NB4 (cell line): ENCODE measurements at regions not wholly inside any gene's neighbourhood (a gene's known extent, or its start where the extent isn't known, plus 50 kb on each side); places are given as distances from the start of the nearest gene placed in this dataset.

ENCODE experiments used
- DNase-seq: peaks from one replicate; pipeline ENCODE4 v3.0.0; 2010; ENCODE audit warnings: low read depth
- H3K4me3 ChIP-seq: one replicate; pipeline ENCODE4 v1.5.1; 2011; ENCODE audit warnings: mild to moderate bottlenecking, low read depth, low read length, moderate library complexity
- CTCF ChIP-seq: IDR thresholded peaks from one replicate; pipeline ENCODE4 v1.5.1; 2012; ENCODE audit warnings: low read depth, low read length
- MAX ChIP-seq: IDR thresholded peaks from 2 replicates; pipeline ENCODE4 v1.6.1; 2011; ENCODE audit warnings: low read depth, low read length
- MYC ChIP-seq: IDR thresholded peaks from 2 replicates; pipeline ENCODE4 v1.6.1; 2011; ENCODE audit warnings: low read depth, low read length
- POLR2A ChIP-seq: IDR thresholded peaks from 2 replicates; pipeline ENCODE4 v1.6.1; 2011; ENCODE audit warnings: mild to moderate bottlenecking; ENCODE audit not compliant: insufficient read length; ENCODE audit errors: extremely low read depth

GRCh38 chr5:118657576-118657975 is 330.8 kb downstream of the DTWD2 start:
- TF ChIP-seq MAX (no peak), CTCF (no peak)
- DNase-seq, result no peak
- H3K4me3 ChIP-seq, result no peak overlapping the region

- DNase-seq, result no peak
Measured at GRCh38 chr5:118653872-118654271, 334.5 kb downstream of the DTWD2 start.

GRCh38 chr5:118653183-118653582 is 335.2 kb downstream of the DTWD2 start:
- TF ChIP-seq MYC (no peak), MAX (no peak), CTCF (no peak), POLR2A (no peak)
- DNase-seq, result no peak

More at GRCh38 chr5:118653872-118654271, 334.5 kb downstream of the DTWD2 start:
- no peak overlapping the region for H3K4me3 ChIP-seq
- TF ChIP-seq MAX, result no peak
- no peak for TF ChIP-seq POLR2A
- TF ChIP-seq CTCF, result no peak
- no peak for TF ChIP-seq MYC

GRCh38 chr5:118651002-118651401 is 337.3 kb downstream of the DTWD2 start:
- no peak overlapping the region for H3K4me3 ChIP-seq
- no peak for DNase-seq
- TF ChIP-seq MYC, result no peak
- no peak for TF ChIP-seq MAX
- TF ChIP-seq CTCF, result no peak
- no peak for TF ChIP-seq POLR2A

More at GRCh38 chr5:118653183-118653582, 335.2 kb downstream of the DTWD2 start:
- no peak overlapping the region for H3K4me3 ChIP-seq

- no peak for DNase-seq
- no peak overlapping the region for H3K4me3 ChIP-seq
- TF ChIP-seq MAX (no peak), CTCF (no peak), MYC (no peak), POLR2A (no peak)
Measured at GRCh38 chr5:118647587-118647986, 340.8 kb downstream of the DTWD2 start.

GRCh38 chr5:118646917-118647316 is 341.4 kb downstream of the DTWD2 start:
- TF ChIP-seq CTCF (no peak), POLR2A (no peak), MYC (no peak), MAX (no peak)
- no peak overlapping the region for H3K4me3 ChIP-seq
- no peak for DNase-seq
